ENCODE measurements at regions not wholly inside any gene's neighbourhood (a gene's known extent, or its start where the extent isn't known, plus 50 kb on each side); places are given as distances from the start of the nearest gene placed in this dataset.

DNA sequence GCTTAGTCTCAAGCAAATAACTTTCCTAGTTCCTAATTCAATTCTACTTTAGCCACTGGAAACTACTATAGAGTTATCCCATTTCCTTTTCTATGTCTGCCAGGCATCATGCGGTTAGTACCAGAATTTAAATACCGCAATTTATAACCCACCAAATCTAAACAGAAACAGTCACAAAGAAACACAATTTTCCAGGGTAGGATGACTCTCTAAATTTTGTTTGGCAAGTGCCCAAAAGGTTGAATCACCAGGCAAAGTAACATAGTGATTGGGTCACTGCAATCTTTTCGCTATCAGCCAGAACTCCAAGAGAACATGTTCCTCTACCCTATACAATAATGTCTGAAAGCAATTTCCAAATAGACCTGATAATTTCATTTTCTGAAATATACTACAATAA, 240.2 kb upstream of the GRIA3 start:
- no peak for TF ChIP-seq POLR2A (IDR thresholded peaks at IDR 0.05)
- TF ChIP-seq, protein P1, sequence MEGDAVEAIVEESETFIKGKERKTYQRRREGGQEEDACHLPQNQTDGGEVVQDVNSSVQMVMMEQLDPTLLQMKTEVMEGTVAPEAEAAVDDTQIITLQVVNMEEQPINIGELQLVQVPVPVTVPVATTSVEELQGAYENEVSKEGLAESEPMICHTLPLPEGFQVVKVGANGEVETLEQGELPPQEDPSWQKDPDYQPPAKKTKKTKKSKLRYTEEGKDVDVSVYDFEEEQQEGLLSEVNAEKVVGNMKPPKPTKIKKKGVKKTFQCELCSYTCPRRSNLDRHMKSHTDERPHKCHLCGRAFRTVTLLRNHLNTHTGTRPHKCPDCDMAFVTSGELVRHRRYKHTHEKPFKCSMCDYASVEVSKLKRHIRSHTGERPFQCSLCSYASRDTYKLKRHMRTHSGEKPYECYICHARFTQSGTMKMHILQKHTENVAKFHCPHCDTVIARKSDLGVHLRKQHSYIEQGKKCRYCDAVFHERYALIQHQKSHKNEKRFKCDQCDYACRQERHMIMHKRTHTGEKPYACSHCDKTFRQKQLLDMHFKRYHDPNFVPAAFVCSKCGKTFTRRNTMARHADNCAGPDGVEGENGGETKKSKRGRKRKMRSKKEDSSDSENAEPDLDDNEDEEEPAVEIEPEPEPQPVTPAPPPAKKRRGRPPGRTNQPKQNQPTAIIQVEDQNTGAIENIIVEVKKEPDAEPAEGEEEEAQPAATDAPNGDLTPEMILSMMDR (IDR thresholded peaks at IDR 0.05) = no peak

Data from thyroid gland (tissue), 4 donors.